Loucy (cell line): ENCODE measurements at regions not wholly inside any gene's neighbourhood (a gene's known extent, or its start where the extent isn't known, plus 50 kb on each side); places are given as distances from the start of the nearest gene placed in this dataset.

Experiments used
- CTCF ChIP-seq: fragments of 200-600 bp; sonication (generic); conservative IDR thresholded peaks from 2 replicates; pipeline ENCODE4 v1.5.1; 2014; ENCODE audit warnings: mild to moderate bottlenecking, antibody characterized with exemption, low read length
- EZH2phosphoT487 ChIP-seq: fragments of 200-600 bp; IDR thresholded peaks from 2 replicates; pipeline ENCODE4 v1.6.1; 2018; ENCODE audit warnings: antibody characterized with exemption, mild to moderate bottlenecking, moderate library complexity, borderline replicate concordance

GRCh38 chr4:10342866-10343265, 114.4 kb downstream of the ZNF518B start:
- TF ChIP-seq CTCF (no peak), EZH2phosphoT487 (no peak)
